Smooth muscle cell (in vitro differentiated cells): ENCODE measurements at regions not wholly inside any gene's neighbourhood (a gene's known extent, or its start where the extent isn't known, plus 50 kb on each side); places are given as distances from the start of the nearest gene placed in this dataset.

Experiments
- DNase-seq: peaks from one replicate; lab custom pipeline; 2025; ENCODE audit not compliant: unreplicated experiment; lab: John Stamatoyannopoulos, UW
- H2AFZ ChIP-seq: fragments of 200-600 bp; sonication (generic); 2 replicates; pipeline ENCODE4 v1.6.0; 2016; ENCODE audit warnings: antibody characterized with exemption, low read depth, mild to moderate bottlenecking
- H3F3A ChIP-seq: fragments of 200-600 bp; sonication (generic); 2 replicates; pipeline ENCODE4 v1.6.0; 2017; ENCODE audit warnings: antibody characterized with exemption, low read depth
- H3K27ac ChIP-seq: fragments of 200-600 bp; sonication (generic); 2 replicates; pipeline ENCODE4 v1.5.1; 2016; ENCODE audit warnings: low read depth, mild to moderate bottlenecking
- H3K27me3 ChIP-seq: fragments of 200-600 bp; sonication (generic); 2 replicates; pipeline ENCODE4 v1.6.1; 2016; ENCODE audit warnings: low read depth, mild to moderate bottlenecking
- H3K36me3 ChIP-seq: fragments of 200-600 bp; sonication (generic); 2 replicates; pipeline ENCODE4 v1.5.1; 2016; ENCODE audit warnings: low read depth
- H3K4me1 ChIP-seq: fragments of 200-600 bp; sonication (generic); 2 replicates; pipeline ENCODE4 v1.5.1; 2016; ENCODE audit warnings: low read depth
- H3K4me2 ChIP-seq: fragments of 200-600 bp; sonication (generic); 2 replicates; pipeline ENCODE4 v1.6.0; 2016; ENCODE audit warnings: mild to moderate bottlenecking
- H3K4me3 ChIP-seq: fragments of 200-600 bp; sonication (generic); 2 replicates; pipeline ENCODE4 v1.5.1; 2016; ENCODE audit warnings: mild to moderate bottlenecking
- H3K79me2 ChIP-seq: fragments of 200-600 bp; sonication (generic); 2 replicates; pipeline ENCODE4 v1.6.0; 2016; ENCODE audit warnings: low read depth, mild to moderate bottlenecking
- H3K9ac ChIP-seq: fragments of 200-600 bp; sonication (generic); 2 replicates; pipeline ENCODE4 v1.6.0; 2016; ENCODE audit warnings: low read depth
- H3K9me3 ChIP-seq: fragments of 200-600 bp; sonication (generic); replicated peaks from 2 replicates; pipeline ENCODE4 v1.5.1; 2016; ENCODE audit warnings: low read depth
- H4K20me1 ChIP-seq: fragments of 200-600 bp; sonication (generic); 2 replicates; pipeline ENCODE4 v1.6.0; 2016; ENCODE audit warnings: low read depth
- WGBS: methylation state at CpG from one replicate; pipeline ENCODE4 v1.1.7; 2016; ENCODE audit warnings: low lambda C conversion rate; 5-methylcytosine and 5-hydroxymethylcytosine counted together
- TF ChIP-seq, protein P1 (sequence below): fragments of 200-600 bp; sonication (generic); IDR thresholded peaks from 2 replicates; pipeline ENCODE4 v1.5.1; 2017; ENCODE audit warnings: borderline replicate concordance, mild to moderate bottlenecking, antibody characterized with exemption; ENCODE audit not compliant: insufficient read depth, poor library complexity, severe bottlenecking

DNA sequence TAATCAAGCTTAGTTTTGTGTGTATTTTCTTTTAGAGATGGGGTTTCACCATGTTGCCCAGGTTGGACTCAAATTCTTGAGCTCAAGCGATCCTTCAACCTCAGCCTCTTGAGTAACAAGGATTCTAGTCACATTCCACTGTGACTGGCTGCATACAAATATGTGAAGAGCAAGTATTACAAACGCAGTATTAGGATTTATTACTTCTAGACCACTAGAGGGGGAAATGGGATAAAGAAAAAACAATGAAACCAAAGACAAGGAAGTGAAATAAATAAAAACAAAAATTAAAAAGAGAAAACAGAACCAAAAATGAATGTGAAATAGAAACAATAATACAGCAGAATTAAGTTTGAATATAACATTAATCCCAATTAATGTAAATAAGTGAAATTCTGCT is 308.7 kb downstream of the ANKRD30A start:
- Histone ChIP-seq H3K27ac (no peak overlapping the region), H3K4me1 (no peaks in the 10 kb centered on the region), H3K4me3 (no peak overlapping the region), H3K9me3 (no peaks in the 10 kb centered on the region), H4K20me1 (no peaks in the 10 kb centered on the region), H3K27me3 (no peaks in the 10 kb centered on the region), H2AFZ (no peak overlapping the region), H3K36me3 (no peaks in the 10 kb centered on the region), H3K4me2 (no peak overlapping the region), H3K79me2 (no peaks in the 10 kb centered on the region), H3F3A (no peaks in the 10 kb centered on the region), H3K9ac (no peak overlapping the region)
- 59% methylated on average over 2 of the region's 2 CpGs for WGBS
- TF ChIP-seq, protein P1, sequence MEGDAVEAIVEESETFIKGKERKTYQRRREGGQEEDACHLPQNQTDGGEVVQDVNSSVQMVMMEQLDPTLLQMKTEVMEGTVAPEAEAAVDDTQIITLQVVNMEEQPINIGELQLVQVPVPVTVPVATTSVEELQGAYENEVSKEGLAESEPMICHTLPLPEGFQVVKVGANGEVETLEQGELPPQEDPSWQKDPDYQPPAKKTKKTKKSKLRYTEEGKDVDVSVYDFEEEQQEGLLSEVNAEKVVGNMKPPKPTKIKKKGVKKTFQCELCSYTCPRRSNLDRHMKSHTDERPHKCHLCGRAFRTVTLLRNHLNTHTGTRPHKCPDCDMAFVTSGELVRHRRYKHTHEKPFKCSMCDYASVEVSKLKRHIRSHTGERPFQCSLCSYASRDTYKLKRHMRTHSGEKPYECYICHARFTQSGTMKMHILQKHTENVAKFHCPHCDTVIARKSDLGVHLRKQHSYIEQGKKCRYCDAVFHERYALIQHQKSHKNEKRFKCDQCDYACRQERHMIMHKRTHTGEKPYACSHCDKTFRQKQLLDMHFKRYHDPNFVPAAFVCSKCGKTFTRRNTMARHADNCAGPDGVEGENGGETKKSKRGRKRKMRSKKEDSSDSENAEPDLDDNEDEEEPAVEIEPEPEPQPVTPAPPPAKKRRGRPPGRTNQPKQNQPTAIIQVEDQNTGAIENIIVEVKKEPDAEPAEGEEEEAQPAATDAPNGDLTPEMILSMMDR: no peak
- DNase-seq: no peak
